GM12878 (cell line): ENCODE measurements at regions not wholly inside any gene's neighbourhood (a gene's known extent, or its start where the extent isn't known, plus 50 kb on each side); places are given as distances from the start of the nearest gene placed in this dataset.

ENCODE experiments used
- ATAC-seq: fragments of 200-7000 bp; cut with Tn5 transposase; 3 replicates; pipeline ENCODE4 v1.9.1; 2020; ENCODE audit warnings: mild to moderate bottlenecking, moderate library complexity
- BruUV-seq: library from RNA; stranded (reverse); fragments of 400-500 nt; replicated peaks from 2 replicates; lab custom pipeline; 2021; lab: Mats Ljungman, UMichigan
- CTCF ChIA-PET: fragments of 300-600 bp; sonication (Branson Sonifier 250); formaldehyde crosslinking; extraction: SDS; loops from one replicate; lab custom pipeline; 2021; ENCODE audit warnings: inconsistent platforms; lab: Yijun Ruan, JAX
- POLR2A ChIA-PET: fragments of 350-600 bp; formaldehyde crosslinking; extraction: SDS; loops from one replicate; lab custom pipeline; 2021; ENCODE audit warnings: inconsistent platforms; lab: Charles Lee
- RAD21 ChIA-PET: fragments of 300-600 bp; sonication (Branson Sonifier 250); formaldehyde crosslinking; loops from one replicate; lab custom pipeline; 2023; ENCODE audit warnings: antibody characterized with exemption; ENCODE audit not compliant: unreplicated experiment; lab: Charles Lee
- SMC1A ChIA-PET: fragments of 300-600 bp; sonication (Branson Sonifier 250); formaldehyde crosslinking; loops from one replicate; lab custom pipeline; 2023; ENCODE audit not compliant: unreplicated experiment, uncharacterized antibody; lab: Charles Lee
- DNase-seq: peaks from one replicate; pipeline ENCODE4 v3.0.0-alpha.2; 2011; ENCODE audit warnings: low read depth, low spot score
- FAIRE-seq: peaks from 3 replicates; lab custom pipeline; 2011; peaks lifted over from hg19 to GRCh38; lab: Jason Lieb, UNC
- H2AFZ ChIP-seq: 2 replicates; pipeline ENCODE4 v1.6.0; 2011; ENCODE audit warnings: low read depth, low read length, control low read depth; ENCODE audit not compliant: control insufficient read depth
- H3K27ac ChIP-seq: 2 replicates; pipeline ENCODE4 v1.5.1; 2011; ENCODE audit warnings: control low read depth; ENCODE audit not compliant: control insufficient read depth, insufficient read depth
- H3K27me3 ChIP-seq, 2 experiments: replicated peaks in 1 of 2; 2 replicates each; pipeline versions ENCODE4 v1.6.0 to v1.6.1; 2011; ENCODE audit warnings: low read length in 1 of 2; ENCODE audit not compliant: control insufficient read depth in 2 of 2, insufficient read depth in 2 of 2
- H3K36me3 ChIP-seq, 2 experiments: 2 replicates each; pipeline ENCODE4 v1.5.1; 2011; ENCODE audit warnings: low read length in 1 of 2; ENCODE audit not compliant: control insufficient read depth in 2 of 2, insufficient read depth in 2 of 2
- H3K4me1 ChIP-seq: 2 replicates; pipeline ENCODE4 v1.6.1; 2011; ENCODE audit warnings: mild to moderate bottlenecking, low read length, moderate library complexity, mixed read lengths; ENCODE audit not compliant: control insufficient read depth, insufficient read depth
- H3K4me2 ChIP-seq: 2 replicates; pipeline ENCODE4 v1.6.0; 2011; ENCODE audit warnings: control low read depth; ENCODE audit not compliant: control insufficient read depth, insufficient read depth
- H3K4me3 ChIP-seq: fragments of 200-600 bp; sonication (generic); 2 replicates; pipeline ENCODE4 v1.5.1; 2016
- H3K79me2 ChIP-seq: 2 replicates; pipeline ENCODE4 v1.6.0; 2011; ENCODE audit warnings: low read length; ENCODE audit not compliant: control insufficient read depth, insufficient read depth
- H3K9ac ChIP-seq: 2 replicates; pipeline ENCODE4 v1.8.0; 2011; ENCODE audit warnings: low read length, control low read depth, mixed read lengths; ENCODE audit not compliant: control insufficient read depth, insufficient read depth
- H3K9me3 ChIP-seq: replicated peaks from 3 replicates; pipeline ENCODE4 v1.5.1; 2011; ENCODE audit warnings: mild to moderate bottlenecking, low read length; ENCODE audit not compliant: control insufficient read depth, insufficient read depth
- H4K20me1 ChIP-seq: 2 replicates; pipeline ENCODE4 v1.6.0; 2011; ENCODE audit not compliant: control insufficient read depth, insufficient read depth
- E2F4 ChIP-seq: IDR thresholded peaks from 2 replicates; pipeline ENCODE4 v1.6.1; 2012; ENCODE audit warnings: low read depth, low read length, improper control_type of control experiment
- EED ChIP-seq: sonication (generic); IDR thresholded peaks from 2 replicates; pipeline ENCODE4 v1.6.1; 2016; ENCODE audit warnings: antibody characterized with exemption, low read depth
- ELK1 ChIP-seq: IDR thresholded peaks from 2 replicates; pipeline ENCODE4 v1.6.1; 2012; ENCODE audit warnings: low read depth, low read length, improper control_type of control experiment
- ESRRA ChIP-seq: IDR thresholded peaks from 2 replicates; pipeline ENCODE4 v1.6.1; 2012; ENCODE audit warnings: mild to moderate bottlenecking, low read length, improper control_type of control experiment
- ETV6 ChIP-seq, 2 experiments: fragments of 450-650 bp in 1 of 2; IDR thresholded peaks in 1 of 2; conservative IDR thresholded peaks in 1 of 2; 2 replicates each; pipeline ENCODE4 v1.6.1; 2014; ENCODE audit warnings: antibody characterized with exemption in 1 of 2, borderline replicate concordance in 1 of 2, low read depth in 1 of 2, mild to moderate bottlenecking in 1 of 2, moderate library complexity in 1 of 2
- IKZF2 ChIP-seq, 2 experiments: fragments of 450-650 bp; IDR thresholded peaks; 2 replicates each; pipeline ENCODE4 v1.6.1; 2017; ENCODE audit warnings: mild to moderate bottlenecking in 2 of 2, moderate library complexity in 2 of 2
- POU2F2 ChIP-seq: IDR thresholded peaks from 3 replicates; pipeline ENCODE4 v1.6.1; 2011; ENCODE audit warnings: low read depth, mild to moderate bottlenecking, low read length, borderline replicate concordance
- RAD51 ChIP-seq: fragments of 450-650 bp; IDR thresholded peaks from 2 replicates; pipeline ENCODE4 v1.6.1; 2016; ENCODE audit warnings: moderate library complexity, mild to moderate bottlenecking, inconsistent platforms
- RCOR1 ChIP-seq: conservative IDR thresholded peaks from 2 replicates; pipeline ENCODE4 v1.6.1; 2012; ENCODE audit warnings: low read depth, low read length, improper control_type of control experiment
- RUNX3 ChIP-seq: IDR thresholded peaks from 2 replicates; pipeline ENCODE4 v1.6.1; 2012; ENCODE audit warnings: low read length, inconsistent platforms
- SIX5 ChIP-seq: IDR thresholded peaks from 2 replicates; pipeline ENCODE4 v1.6.1; 2011; ENCODE audit warnings: mild to moderate bottlenecking, low read depth, low read length, moderate library complexity; ENCODE audit not compliant: severe bottlenecking
- SMARCA5 ChIP-seq: fragments of 450-650 bp; IDR thresholded peaks from 2 replicates; pipeline ENCODE4 v1.6.1; 2017; ENCODE audit warnings: mild to moderate bottlenecking
- ZBTB33 ChIP-seq: fragments of 450-650 bp; IDR thresholded peaks from 2 replicates; pipeline ENCODE4 v1.6.1; 2017; ENCODE audit warnings: mild to moderate bottlenecking
- ZNF207 ChIP-seq: fragments of 450-650 bp; IDR thresholded peaks from 2 replicates; pipeline ENCODE4 v1.6.1; 2014; ENCODE audit warnings: antibody characterized with exemption, mild to moderate bottlenecking, borderline replicate concordance
- ZNF622 ChIP-seq: fragments of 450-650 bp; IDR thresholded peaks from 2 replicates; pipeline ENCODE4 v1.6.1; 2017; ENCODE audit warnings: mild to moderate bottlenecking, inconsistent platforms
- WGBS: methylation state at CpG from one replicate; pipeline ENCODE4 v1.1.6; 2016; ENCODE audit warnings: low lambda C conversion rate; ENCODE audit not compliant: insufficient replicate concordance, insufficient coverage; ENCODE audit errors: missing lambda C conversion rate; 5-methylcytosine and 5-hydroxymethylcytosine counted together
- in situ Hi-C: fragments of 300-500 bp; cut with MboI; formaldehyde crosslinking; loops from 9 replicates; pipeline ENCODE4 v1.14.3; 2018; ENCODE audit warnings: mixed read lengths
- intact Hi-C: fragments of 100-400 bp; cut with micrococcal nuclease; formaldehyde crosslinking; loops from one replicate; pipeline ENCODE4 v1.14.2; 2022; ENCODE audit not compliant: unreplicated experiment

DNA sequence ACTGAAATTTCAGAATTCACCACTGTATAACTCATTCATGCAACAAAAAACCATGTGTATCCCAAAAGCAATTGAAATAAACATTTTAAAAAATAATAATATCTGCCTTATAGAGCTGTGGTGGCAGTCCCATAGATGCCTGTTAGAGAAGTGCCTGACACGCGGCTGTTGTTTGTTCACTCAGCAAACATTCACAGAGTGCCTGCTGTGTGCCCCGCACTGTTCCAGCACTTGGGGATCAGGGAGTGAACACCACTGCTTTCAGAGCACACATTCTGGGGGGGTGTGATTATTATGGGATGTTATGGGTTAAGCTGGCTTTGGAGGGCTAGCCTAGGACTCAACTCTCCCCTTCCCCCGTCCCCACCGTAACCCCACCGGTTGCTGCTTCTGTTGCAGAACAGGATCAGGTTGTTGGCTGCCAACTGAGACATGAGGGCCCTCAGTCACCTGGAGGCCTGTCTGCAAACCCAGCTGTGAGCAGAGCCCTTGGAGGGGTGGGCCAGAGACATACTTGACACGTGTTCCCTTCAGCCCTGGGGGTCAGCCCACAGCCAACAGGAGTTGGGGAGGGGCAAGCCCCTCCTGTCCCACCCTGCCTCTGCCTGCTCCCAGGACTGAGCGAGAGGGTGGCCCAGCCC lies 103.3 kb upstream of the CIBAR2 start:
- Histone ChIP-seq H3K4me3 (no peak overlapping the region), H3K27ac (no peak overlapping the region), H3K9ac (no peak overlapping the region), H3K27me3 (no peaks in the 10 kb centered on the region), H3K4me2 (no peak overlapping the region)
- WGBS: 67% methylated on average over 8 of the region's 8 CpGs
- in situ Hi-C loops: no loop called here
- CTCF ChIA-PET: interaction anchor here (0.9 to 1.9 kb wide), 3 partner anchors 24 to 101 kb away, joined by 3 to 5 read pairs (median 4); no protein-coding TSS in a partner anchor
- TF ChIP-seq POU2F2 (no peak), IKZF2 (IDR thresholded peaks at IDR 0.05) (no peak), ELK1 (no peak), E2F4 (no peak), RUNX3 (no peak), ETV6 (conservative IDR thresholded peaks at IDR 0.05 in 1 of 2, IDR thresholded peaks at IDR 0.05 in 1 of 2; ENCODE audit: borderline replicate concordance in 1 of 2, low read depth in 1 of 2) (no peak), RCOR1 (no peak), ZBTB33 (no peak), ESRRA (no peak), ZNF622 (no peak), SMARCA5 (no peak), RAD51 (no peak), SIX5 (no peak), EED (no peak), ZNF207 (no peak)
- TF ChIP-seq, all 136 proteins: peak for 0
- POLR2A ChIA-PET: interaction anchor here (0.8 kb wide), 1 partner anchor 11 kb away, joined by 4 read pairs; no protein-coding TSS in a partner anchor
- no peaks in the 10 kb centered on the region for H3K79me2 ChIP-seq
- RAD21 ChIA-PET: no interaction called here
- no peak for FAIRE-seq
- H3K36me3 ChIP-seq: no peaks in the 10 kb centered on the region
- no peak for ATAC-seq
- H3K4me1 ChIP-seq: peaks cover 9% of the 10 kb centered on the region; the same call in 1 of the 2 replicates
- no peaks in the 10 kb centered on the region for H4K20me1 ChIP-seq
- H3K9me3 ChIP-seq: no peaks in the 10 kb centered on the region
- H2AFZ ChIP-seq: no peak overlapping the region
- no TSS peak for BruUV-seq
- no peak for DNase-seq
- intact Hi-C loops: no loop called here
- SMC1A ChIA-PET: interaction anchor here (0.9 to 2.6 kb wide), 3 partner anchors 11 to 40 kb away, joined by 3 to 15 read pairs (median 3); no protein-coding TSS in a partner anchor
